GM13977 (cell line): ENCODE measurements at regions not wholly inside any gene's neighbourhood (a gene's known extent, or its start where the extent isn't known, plus 50 kb on each side); places are given as distances from the start of the nearest gene placed in this dataset.

Experiments
- DNase-seq: peaks from one replicate; pipeline ENCODE4 v3.0.0; 2012; ENCODE audit warnings: low spot score
- in situ Hi-C: fragments of 300-500 bp; cut with MboI; formaldehyde crosslinking; loops from one replicate; pipeline ENCODE4 v1.12.0; 2022; ENCODE audit warnings: low sequenced_read_pairs, low pct_unique_long_range_greater_than_20kb, mixed read lengths, inconsistent platforms; ENCODE audit not compliant: unreplicated experiment
- TF ChIP-seq, protein P1 (sequence below): IDR thresholded peaks from 2 replicates; pipeline ENCODE4 v1.5.1; 2012; ENCODE audit warnings: mild to moderate bottlenecking, control low read depth; ENCODE audit not compliant: insufficient read depth; ENCODE audit errors: extremely low read depth, missing control alignments

GRCh38 chr4:106587558-106587957, 219.0 kb upstream of the GIMD1 start:
- in situ Hi-C loops = no loop called here
- TF ChIP-seq, protein P1, sequence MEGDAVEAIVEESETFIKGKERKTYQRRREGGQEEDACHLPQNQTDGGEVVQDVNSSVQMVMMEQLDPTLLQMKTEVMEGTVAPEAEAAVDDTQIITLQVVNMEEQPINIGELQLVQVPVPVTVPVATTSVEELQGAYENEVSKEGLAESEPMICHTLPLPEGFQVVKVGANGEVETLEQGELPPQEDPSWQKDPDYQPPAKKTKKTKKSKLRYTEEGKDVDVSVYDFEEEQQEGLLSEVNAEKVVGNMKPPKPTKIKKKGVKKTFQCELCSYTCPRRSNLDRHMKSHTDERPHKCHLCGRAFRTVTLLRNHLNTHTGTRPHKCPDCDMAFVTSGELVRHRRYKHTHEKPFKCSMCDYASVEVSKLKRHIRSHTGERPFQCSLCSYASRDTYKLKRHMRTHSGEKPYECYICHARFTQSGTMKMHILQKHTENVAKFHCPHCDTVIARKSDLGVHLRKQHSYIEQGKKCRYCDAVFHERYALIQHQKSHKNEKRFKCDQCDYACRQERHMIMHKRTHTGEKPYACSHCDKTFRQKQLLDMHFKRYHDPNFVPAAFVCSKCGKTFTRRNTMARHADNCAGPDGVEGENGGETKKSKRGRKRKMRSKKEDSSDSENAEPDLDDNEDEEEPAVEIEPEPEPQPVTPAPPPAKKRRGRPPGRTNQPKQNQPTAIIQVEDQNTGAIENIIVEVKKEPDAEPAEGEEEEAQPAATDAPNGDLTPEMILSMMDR = no peak
- DNase-seq = no peak

- in situ Hi-C loops = no loop called here
- TF ChIP-seq, protein P1 = no peak
- DNase-seq = no peak
Measured at GRCh38 chr4:106585915-106586349, 217.4 kb upstream of the GIMD1 start.

GRCh38 chr4:106584337-106584989, 215.9 kb upstream of the GIMD1 start:
- in situ Hi-C loops = no loop called here
- TF ChIP-seq, protein P1 = no peak
- DNase-seq = no peak

DNA sequence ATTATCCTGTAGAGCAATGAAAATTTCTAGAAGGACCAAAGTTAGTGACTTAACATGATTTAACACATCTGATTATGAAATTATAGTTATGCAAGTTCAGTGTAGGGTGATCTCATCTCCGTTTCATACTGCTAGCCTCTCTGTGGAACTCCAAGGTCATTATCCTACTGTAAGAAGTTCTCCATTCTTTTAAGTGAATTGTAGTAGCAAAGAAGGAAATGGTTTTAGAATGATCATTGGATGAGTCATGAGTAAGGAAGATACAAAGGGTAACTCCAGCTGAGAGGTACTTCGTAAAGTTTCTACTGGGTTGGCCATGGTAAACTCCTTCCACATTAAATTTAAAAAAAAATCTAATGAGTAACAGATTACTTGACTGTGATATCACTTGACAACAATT, 215.0 kb upstream of the GIMD1 start:
- TF ChIP-seq, protein P1 = no peak
- DNase-seq = no peak
- in situ Hi-C loops = no loop called here

GRCh38 chr4:106583108-106583507, 214.5 kb upstream of the GIMD1 start:
- TF ChIP-seq, protein P1 = no peak
- DNase-seq = no peak
- in situ Hi-C loops = no loop called here

DNA sequence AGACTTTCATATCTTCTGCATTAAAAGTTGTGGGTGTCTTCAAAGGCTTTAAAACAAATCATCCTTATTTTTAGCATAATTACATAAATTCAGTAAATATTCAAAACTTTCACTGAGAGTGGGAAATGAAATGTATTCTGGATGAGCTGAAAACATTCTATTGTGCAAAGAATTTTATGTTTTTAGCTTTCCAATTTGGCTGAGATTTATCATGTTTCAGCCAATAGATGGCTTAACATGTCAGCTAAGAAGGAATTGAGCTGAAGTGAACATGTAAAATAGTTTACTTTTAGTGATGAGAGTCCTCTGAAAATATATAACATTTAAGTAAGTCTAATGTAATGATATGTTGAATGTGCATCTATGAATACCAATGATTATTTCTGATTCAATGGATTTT, 213.5 kb upstream of the GIMD1 start:
- DNase-seq = no peak
- TF ChIP-seq, protein P1 = no peak
- in situ Hi-C loops = no loop called here
